ENCODE measurements at regions not wholly inside any gene's neighbourhood (a gene's known extent, or its start where the extent isn't known, plus 50 kb on each side); places are given as distances from the start of the nearest gene placed in this dataset.

DNA sequence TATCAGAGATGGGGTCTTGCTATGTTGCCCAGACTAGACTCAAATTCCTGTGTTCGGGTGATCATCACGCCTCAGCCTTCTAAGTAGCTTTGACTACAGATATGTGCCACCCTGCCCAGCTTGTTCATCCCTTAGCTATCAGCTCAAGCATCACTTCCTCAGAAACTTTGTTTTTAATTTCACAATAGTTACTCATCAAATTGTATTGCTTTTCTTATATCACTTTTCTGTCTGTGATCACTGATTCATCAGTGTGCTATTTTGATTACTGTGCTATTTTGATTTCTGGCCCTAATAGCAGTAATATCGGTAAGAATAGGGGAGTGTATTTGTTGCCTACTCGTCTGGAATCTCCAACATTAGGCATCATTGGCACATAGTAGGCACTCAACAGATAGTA, 878.6 kb upstream of the PCDH20 start:
- H3K36me3 Mint-ChIP-seq = peaks cover 11% of the 10 kb centered on the region
- no peak for TF ChIP-seq ZNF671 (CRISPR knock-in tag; IDR thresholded peaks at IDR 0.05)
- no peak for TF ChIP-seq ATF1 (CRISPR knock-in tag; IDR thresholded peaks at IDR 0.05)
- no peak overlapping the region for H3K4me3 Mint-ChIP-seq
- DNase-seq (ENCODE audit: low spot score) (no peak), ATAC-seq (no peak)
- ChIA-PET POLR2A (no interaction called here), CTCF (no interaction called here)
- peaks cover 22% of the 10 kb centered on the region for H3K9me3 Mint-ChIP-seq
- no peaks in the 10 kb centered on the region for H3K4me1 Mint-ChIP-seq
- H3K27ac Mint-ChIP-seq = no peak overlapping the region
- H3K27me3 Mint-ChIP-seq (ENCODE audit: low read depth) = no peaks in the 10 kb centered on the region

DNA sequence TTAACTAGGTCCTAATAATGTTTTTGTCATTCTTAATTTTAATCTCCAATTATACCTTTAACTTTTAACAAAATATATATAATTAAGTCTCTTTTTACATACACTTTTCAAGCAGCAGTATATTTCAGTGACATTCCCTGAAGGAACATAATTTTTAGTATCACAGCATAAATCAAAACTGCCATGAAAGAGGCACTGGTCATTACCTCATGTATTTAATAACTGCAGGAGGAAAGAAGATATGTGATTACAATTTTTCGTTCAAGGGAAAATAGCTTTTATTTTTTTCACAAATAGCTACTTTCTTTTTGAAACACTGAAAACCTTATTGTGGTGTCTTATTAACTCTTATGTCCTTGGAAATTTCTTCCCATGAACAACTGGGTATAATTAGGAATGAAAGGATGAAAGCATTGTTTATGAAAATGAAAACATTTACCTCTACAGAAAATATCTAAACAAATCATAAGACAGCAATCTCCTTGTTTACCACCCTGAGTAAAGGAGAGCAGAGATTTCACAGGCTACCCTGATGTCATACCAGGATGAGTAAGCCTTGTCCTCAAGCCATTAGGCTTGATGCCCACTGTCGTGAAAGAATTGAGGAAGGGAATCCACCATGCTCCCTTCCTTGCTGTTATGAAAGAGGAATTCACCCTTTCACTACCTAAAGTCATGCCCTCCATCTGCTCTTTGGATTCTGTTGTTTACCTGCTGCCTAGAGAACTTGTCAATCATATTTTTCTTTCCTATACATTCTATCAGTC, 877.2 kb upstream of the PCDH20 start:
- Mint-ChIP-seq H3K36me3 (peaks cover 12% of the 10 kb centered on the region), H3K27me3 (ENCODE audit: low read depth) (no peaks in the 10 kb centered on the region), H3K4me1 (no peaks in the 10 kb centered on the region), H3K27ac (no peak overlapping the region), H3K4me3 (no peak overlapping the region), H3K9me3 (peaks cover 23% of the 10 kb centered on the region)
- ChIA-PET CTCF (no interaction called here), POLR2A (no interaction called here)
- ATAC-seq (no peak), DNase-seq (ENCODE audit: low spot score) (no peak)
- TF ChIP-seq, protein P1, sequence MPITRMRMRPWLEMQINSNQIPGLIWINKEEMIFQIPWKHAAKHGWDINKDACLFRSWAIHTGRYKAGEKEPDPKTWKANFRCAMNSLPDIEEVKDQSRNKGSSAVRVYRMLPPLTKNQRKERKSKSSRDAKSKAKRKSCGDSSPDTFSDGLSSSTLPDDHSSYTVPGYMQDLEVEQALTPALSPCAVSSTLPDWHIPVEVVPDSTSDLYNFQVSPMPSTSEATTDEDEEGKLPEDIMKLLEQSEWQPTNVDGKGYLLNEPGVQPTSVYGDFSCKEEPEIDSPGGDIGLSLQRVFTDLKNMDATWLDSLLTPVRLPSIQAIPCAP (CRISPR knock-in tag; IDR thresholded peaks at IDR 0.05) = no peak
- TF ChIP-seq, protein P2, sequence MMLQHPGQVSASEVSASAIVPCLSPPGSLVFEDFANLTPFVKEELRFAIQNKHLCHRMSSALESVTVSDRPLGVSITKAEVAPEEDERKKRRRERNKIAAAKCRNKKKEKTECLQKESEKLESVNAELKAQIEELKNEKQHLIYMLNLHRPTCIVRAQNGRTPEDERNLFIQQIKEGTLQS (CRISPR knock-in tag; conservative IDR thresholded peaks at IDR 0.05) = no peak
- TF ChIP-seq ZNF263 (CRISPR knock-in tag; IDR thresholded peaks at IDR 0.05; ENCODE audit: low read depth) = no peak
- no peak for TF ChIP-seq ATF1 (CRISPR knock-in tag; IDR thresholded peaks at IDR 0.05)
- TF ChIP-seq ZNF671 (CRISPR knock-in tag; IDR thresholded peaks at IDR 0.05) = no peak
- TF ChIP-seq ELF4 (CRISPR knock-in tag; IDR thresholded peaks at IDR 0.05; ENCODE audit: low read depth) = no peak
- TF ChIP-seq, protein P3, sequence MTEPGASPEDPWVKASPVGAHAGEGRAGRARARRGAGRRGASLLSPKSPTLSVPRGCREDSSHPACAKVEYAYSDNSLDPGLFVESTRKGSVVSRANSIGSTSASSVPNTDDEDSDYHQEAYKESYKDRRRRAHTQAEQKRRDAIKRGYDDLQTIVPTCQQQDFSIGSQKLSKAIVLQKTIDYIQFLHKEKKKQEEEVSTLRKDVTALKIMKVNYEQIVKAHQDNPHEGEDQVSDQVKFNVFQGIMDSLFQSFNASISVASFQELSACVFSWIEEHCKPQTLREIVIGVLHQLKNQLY (CRISPR knock-in tag; IDR thresholded peaks at IDR 0.05) = no peak
- no peak for TF ChIP-seq ZNF232 (CRISPR knock-in tag; IDR thresholded peaks at IDR 0.05)
- TF ChIP-seq, protein P4, sequence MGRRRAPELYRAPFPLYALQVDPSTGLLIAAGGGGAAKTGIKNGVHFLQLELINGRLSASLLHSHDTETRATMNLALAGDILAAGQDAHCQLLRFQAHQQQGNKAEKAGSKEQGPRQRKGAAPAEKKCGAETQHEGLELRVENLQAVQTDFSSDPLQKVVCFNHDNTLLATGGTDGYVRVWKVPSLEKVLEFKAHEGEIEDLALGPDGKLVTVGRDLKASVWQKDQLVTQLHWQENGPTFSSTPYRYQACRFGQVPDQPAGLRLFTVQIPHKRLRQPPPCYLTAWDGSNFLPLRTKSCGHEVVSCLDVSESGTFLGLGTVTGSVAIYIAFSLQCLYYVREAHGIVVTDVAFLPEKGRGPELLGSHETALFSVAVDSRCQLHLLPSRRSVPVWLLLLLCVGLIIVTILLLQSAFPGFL (CRISPR knock-in tag; IDR thresholded peaks at IDR 0.05; ENCODE audit: borderline replicate concordance) = no peak
- TF ChIP-seq KAT7 (CRISPR knock-in tag; IDR thresholded peaks at IDR 0.05; ENCODE audit: borderline replicate concordance) = no peak
- TF ChIP-seq GRHL2 (CRISPR knock-in tag; IDR thresholded peaks at IDR 0.05; ENCODE audit: insufficient replicate concordance, severe bottlenecking) = no peak
- TF ChIP-seq CREB1 (CRISPR knock-in tag; IDR thresholded peaks at IDR 0.05) = no peak
- TF ChIP-seq TEAD4 (CRISPR knock-in tag; IDR thresholded peaks at IDR 0.05) = no peak

DNA sequence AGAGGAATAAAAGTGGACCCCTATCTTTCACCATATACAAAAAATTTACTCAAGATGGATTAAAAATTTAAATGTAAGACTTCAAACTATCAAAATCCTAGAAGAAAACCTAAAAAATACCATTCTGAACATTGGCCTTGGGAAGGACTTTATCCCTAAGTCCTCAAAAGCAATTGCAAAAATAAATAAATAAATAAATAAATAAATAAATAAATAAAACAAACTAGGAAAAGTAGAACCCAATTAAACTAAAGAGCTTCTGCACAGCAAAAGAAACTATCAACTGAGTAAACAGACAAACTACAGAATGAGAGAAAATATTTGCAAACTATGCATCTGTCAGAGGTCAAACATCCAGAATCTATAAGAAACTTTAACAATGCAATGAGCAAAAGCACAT, 874.9 kb upstream of the PCDH20 start:
- ChIA-PET CTCF (no interaction called here), POLR2A (no interaction called here)
- Mint-ChIP-seq H3K4me1 (no peaks in the 10 kb centered on the region), H3K27me3 (ENCODE audit: low read depth) (no peaks in the 10 kb centered on the region), H3K36me3 (peaks cover 12% of the 10 kb centered on the region), H3K4me3 (no peak overlapping the region), H3K27ac (no peak overlapping the region), H3K9me3 (peaks cover 23% of the 10 kb centered on the region)
- DNase-seq (ENCODE audit: low spot score) = no peak
- ATAC-seq = no peak
- no peak for TF ChIP-seq ZNF671 (CRISPR knock-in tag; IDR thresholded peaks at IDR 0.05)
- TF ChIP-seq CREB1 (CRISPR knock-in tag; IDR thresholded peaks at IDR 0.05) = no peak
- TF ChIP-seq HMGA2 (CRISPR knock-in tag; IDR thresholded peaks at IDR 0.05) = no peak
- no peak for TF ChIP-seq NR1H2 (CRISPR knock-in tag; IDR thresholded peaks at IDR 0.05)
- TF ChIP-seq, protein P5, sequence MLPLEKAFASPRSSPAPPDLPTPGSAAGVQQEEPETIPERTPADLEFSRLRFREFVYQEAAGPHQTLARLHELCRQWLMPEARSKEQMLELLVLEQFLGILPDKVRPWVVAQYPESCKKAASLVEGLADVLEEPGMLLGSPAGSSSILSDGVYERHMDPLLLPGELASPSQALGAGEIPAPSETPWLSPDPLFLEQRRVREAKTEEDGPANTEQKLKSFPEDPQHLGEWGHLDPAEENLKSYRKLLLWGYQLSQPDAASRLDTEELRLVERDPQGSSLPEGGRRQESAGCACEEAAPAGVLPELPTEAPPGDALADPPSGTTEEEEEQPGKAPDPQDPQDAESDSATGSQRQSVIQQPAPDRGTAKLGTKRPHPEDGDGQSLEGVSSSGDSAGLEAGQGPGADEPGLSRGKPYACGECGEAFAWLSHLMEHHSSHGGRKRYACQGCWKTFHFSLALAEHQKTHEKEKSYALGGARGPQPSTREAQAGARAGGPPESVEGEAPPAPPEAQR (CRISPR knock-in tag; IDR thresholded peaks at IDR 0.05) = no peak
- TF ChIP-seq EMX1 (CRISPR knock-in tag; IDR thresholded peaks at IDR 0.05) = no peak
- no peak for TF ChIP-seq NFATC4 (CRISPR knock-in tag; IDR thresholded peaks at IDR 0.05)
- no peak for TF ChIP-seq ETV6 (CRISPR knock-in tag; IDR thresholded peaks at IDR 0.05)
- TF ChIP-seq ZNF396 (CRISPR knock-in tag; IDR thresholded peaks at IDR 0.05; ENCODE audit: borderline replicate concordance) = no peak
- TF ChIP-seq, protein P6, sequence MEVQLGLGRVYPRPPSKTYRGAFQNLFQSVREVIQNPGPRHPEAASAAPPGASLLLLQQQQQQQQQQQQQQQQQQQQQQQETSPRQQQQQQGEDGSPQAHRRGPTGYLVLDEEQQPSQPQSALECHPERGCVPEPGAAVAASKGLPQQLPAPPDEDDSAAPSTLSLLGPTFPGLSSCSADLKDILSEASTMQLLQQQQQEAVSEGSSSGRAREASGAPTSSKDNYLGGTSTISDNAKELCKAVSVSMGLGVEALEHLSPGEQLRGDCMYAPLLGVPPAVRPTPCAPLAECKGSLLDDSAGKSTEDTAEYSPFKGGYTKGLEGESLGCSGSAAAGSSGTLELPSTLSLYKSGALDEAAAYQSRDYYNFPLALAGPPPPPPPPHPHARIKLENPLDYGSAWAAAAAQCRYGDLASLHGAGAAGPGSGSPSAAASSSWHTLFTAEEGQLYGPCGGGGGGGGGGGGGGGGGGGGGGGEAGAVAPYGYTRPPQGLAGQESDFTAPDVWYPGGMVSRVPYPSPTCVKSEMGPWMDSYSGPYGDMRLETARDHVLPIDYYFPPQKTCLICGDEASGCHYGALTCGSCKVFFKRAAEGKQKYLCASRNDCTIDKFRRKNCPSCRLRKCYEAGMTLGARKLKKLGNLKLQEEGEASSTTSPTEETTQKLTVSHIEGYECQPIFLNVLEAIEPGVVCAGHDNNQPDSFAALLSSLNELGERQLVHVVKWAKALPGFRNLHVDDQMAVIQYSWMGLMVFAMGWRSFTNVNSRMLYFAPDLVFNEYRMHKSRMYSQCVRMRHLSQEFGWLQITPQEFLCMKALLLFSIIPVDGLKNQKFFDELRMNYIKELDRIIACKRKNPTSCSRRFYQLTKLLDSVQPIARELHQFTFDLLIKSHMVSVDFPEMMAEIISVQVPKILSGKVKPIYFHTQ (CRISPR knock-in tag; IDR thresholded peaks at IDR 0.05) = no peak
- TF ChIP-seq, protein P7, sequence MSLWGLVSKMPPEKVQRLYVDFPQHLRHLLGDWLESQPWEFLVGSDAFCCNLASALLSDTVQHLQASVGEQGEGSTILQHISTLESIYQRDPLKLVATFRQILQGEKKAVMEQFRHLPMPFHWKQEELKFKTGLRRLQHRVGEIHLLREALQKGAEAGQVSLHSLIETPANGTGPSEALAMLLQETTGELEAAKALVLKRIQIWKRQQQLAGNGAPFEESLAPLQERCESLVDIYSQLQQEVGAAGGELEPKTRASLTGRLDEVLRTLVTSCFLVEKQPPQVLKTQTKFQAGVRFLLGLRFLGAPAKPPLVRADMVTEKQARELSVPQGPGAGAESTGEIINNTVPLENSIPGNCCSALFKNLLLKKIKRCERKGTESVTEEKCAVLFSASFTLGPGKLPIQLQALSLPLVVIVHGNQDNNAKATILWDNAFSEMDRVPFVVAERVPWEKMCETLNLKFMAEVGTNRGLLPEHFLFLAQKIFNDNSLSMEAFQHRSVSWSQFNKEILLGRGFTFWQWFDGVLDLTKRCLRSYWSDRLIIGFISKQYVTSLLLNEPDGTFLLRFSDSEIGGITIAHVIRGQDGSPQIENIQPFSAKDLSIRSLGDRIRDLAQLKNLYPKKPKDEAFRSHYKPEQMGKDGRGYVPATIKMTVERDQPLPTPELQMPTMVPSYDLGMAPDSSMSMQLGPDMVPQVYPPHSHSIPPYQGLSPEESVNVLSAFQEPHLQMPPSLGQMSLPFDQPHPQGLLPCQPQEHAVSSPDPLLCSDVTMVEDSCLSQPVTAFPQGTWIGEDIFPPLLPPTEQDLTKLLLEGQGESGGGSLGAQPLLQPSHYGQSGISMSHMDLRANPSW (CRISPR knock-in tag; conservative IDR thresholded peaks at IDR 0.05; ENCODE audit: low read depth) = no peak
